ENCODE measurements at regions not wholly inside any gene's neighbourhood (a gene's known extent, or its start where the extent isn't known, plus 50 kb on each side); places are given as distances from the start of the nearest gene placed in this dataset.

- Histone ChIP-seq H3K9me3 (ENCODE audit: insufficient read depth, low read length) (no peaks in the 10 kb centered on the region; the same call in 1 of the 2 replicates), H3K36me3 (ENCODE audit: insufficient read depth, insufficient read length, low read length) (no peaks in the 10 kb centered on the region), H3K4me3 (ENCODE audit: insufficient read length, low read depth) (no peak overlapping the region), H3K9ac (ENCODE audit: insufficient read length, low read depth) (no peak overlapping the region), H3K27me3 (ENCODE audit: insufficient read depth, insufficient read length) (no peaks in the 10 kb centered on the region), H3K4me1 (ENCODE audit: insufficient read depth, insufficient read length) (no peaks in the 10 kb centered on the region)
- DNase-seq (ENCODE audit: low read depth, low spot score), result no peak
- TF ChIP-seq SUZ12 (IDR thresholded peaks at IDR 0.05; ENCODE audit: extremely low read depth, insufficient read depth, insufficient read length) (no peak), ZNF274 (IDR thresholded peaks at IDR 0.05; ENCODE audit: low read depth, low read length) (no peak), YY1 (IDR thresholded peaks at IDR 0.05; ENCODE audit: insufficient read depth, insufficient read length) (no peak)
Measured at GRCh38 chr13:44271031-44271455, 102.6 kb upstream of the SERP2 start.

DNA sequence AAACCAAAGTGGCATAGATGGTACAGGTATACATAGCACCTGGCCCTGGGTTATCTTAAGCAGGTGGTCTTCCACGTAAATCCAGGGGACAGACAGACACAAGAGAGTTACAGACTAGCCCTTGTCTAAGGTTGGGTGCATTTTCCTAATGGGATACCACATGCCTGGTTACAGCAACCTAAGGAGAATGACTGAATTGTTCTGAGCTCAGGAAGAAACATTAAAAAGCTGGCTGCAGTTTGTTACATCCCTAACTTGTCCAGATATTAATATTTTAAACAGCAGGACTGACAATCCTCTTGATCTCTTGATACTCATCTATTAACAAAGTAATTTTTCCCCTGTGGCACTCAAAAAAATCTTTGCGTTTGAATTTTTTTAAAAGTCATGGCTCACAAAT, 102.2 kb upstream of the SERP2 start:
- no peaks in the 10 kb centered on the region; the same call in 1 of the 2 replicates for H3K9me3 ChIP-seq (ENCODE audit: insufficient read depth, low read length)
- no peak overlapping the region for H3K4me3 ChIP-seq (ENCODE audit: insufficient read length, low read depth)
- no peaks in the 10 kb centered on the region for H3K36me3 ChIP-seq (ENCODE audit: insufficient read depth, insufficient read length, low read length)
- H3K9ac ChIP-seq (ENCODE audit: insufficient read length, low read depth), result no peak overlapping the region
- no peak for DNase-seq (ENCODE audit: low read depth, low spot score)
- TF ChIP-seq YY1 (IDR thresholded peaks at IDR 0.05; ENCODE audit: insufficient read depth, insufficient read length) (no peak), SUZ12 (IDR thresholded peaks at IDR 0.05; ENCODE audit: extremely low read depth, insufficient read depth, insufficient read length) (no peak), ZNF274 (IDR thresholded peaks at IDR 0.05; ENCODE audit: low read depth, low read length) (no peak)
- no peaks in the 10 kb centered on the region for H3K4me1 ChIP-seq (ENCODE audit: insufficient read depth, insufficient read length)
- no peaks in the 10 kb centered on the region for H3K27me3 ChIP-seq (ENCODE audit: insufficient read depth, insufficient read length)

DNA sequence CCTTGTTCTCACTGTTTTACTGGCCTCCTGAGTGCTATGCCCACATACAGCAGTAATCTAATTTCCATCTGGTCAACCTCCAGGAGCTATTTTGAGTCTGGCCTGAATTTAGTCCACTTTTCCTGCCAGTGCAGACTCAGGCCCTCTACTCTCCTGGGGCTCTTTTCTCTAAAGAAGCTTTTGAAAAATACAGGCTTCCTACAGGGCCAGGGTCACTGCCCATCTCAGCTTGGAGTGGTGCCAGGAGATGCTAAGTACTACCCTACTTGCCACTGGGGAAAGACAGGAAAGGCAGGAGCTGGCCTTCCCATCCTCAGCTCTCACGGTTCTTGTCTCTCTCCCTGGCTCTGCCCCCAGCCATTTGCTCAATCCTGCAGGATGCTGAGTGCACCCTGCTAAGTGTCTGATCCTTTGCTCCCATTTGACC, 101.7 kb upstream of the SERP2 start:
- no peak overlapping the region for H3K9ac ChIP-seq (ENCODE audit: insufficient read length, low read depth)
- no peak for TF ChIP-seq SUZ12 (IDR thresholded peaks at IDR 0.05; ENCODE audit: extremely low read depth, insufficient read depth, insufficient read length)
- no peak for TF ChIP-seq ZNF274 (IDR thresholded peaks at IDR 0.05; ENCODE audit: low read depth, low read length)
- TF ChIP-seq YY1 (IDR thresholded peaks at IDR 0.05; ENCODE audit: insufficient read depth, insufficient read length), result no peak
- H3K36me3 ChIP-seq (ENCODE audit: insufficient read depth, insufficient read length, low read length), result no peaks in the 10 kb centered on the region
- H3K4me3 ChIP-seq (ENCODE audit: insufficient read length, low read depth), result no peak overlapping the region
- no peaks in the 10 kb centered on the region; the same call in 1 of the 2 replicates for H3K9me3 ChIP-seq (ENCODE audit: insufficient read depth, low read length)
- H3K27me3 ChIP-seq (ENCODE audit: insufficient read depth, insufficient read length), result no peaks in the 10 kb centered on the region
- H3K4me1 ChIP-seq (ENCODE audit: insufficient read depth, insufficient read length), result no peaks in the 10 kb centered on the region
- DNase-seq (ENCODE audit: low read depth, low spot score), result no peak

GRCh38 chr13:44272692-44273091, 100.9 kb upstream of the SERP2 start:
- no peaks in the 10 kb centered on the region for H3K4me1 ChIP-seq (ENCODE audit: insufficient read depth, insufficient read length)

GRCh38 chr13:44273216-44273615, 100.4 kb upstream of the SERP2 start:
- DNase-seq (ENCODE audit: low read depth, low spot score), result no peak
- no peak for TF ChIP-seq ZNF274 (IDR thresholded peaks at IDR 0.05; ENCODE audit: low read depth, low read length)
- no peak for TF ChIP-seq YY1 (IDR thresholded peaks at IDR 0.05; ENCODE audit: insufficient read depth, insufficient read length)
- TF ChIP-seq SUZ12 (IDR thresholded peaks at IDR 0.05; ENCODE audit: extremely low read depth, insufficient read depth, insufficient read length), result no peak
- Histone ChIP-seq H3K4me3 (ENCODE audit: insufficient read length, low read depth) (no peak overlapping the region), H3K36me3 (ENCODE audit: insufficient read depth, insufficient read length, low read length) (no peaks in the 10 kb centered on the region), H3K9me3 (ENCODE audit: insufficient read depth, low read length) (no peaks in the 10 kb centered on the region), H3K9ac (ENCODE audit: insufficient read length, low read depth) (no peak overlapping the region), H3K4me1 (ENCODE audit: insufficient read depth, insufficient read length) (no peaks in the 10 kb centered on the region), H3K27me3 (ENCODE audit: insufficient read depth, insufficient read length) (no peaks in the 10 kb centered on the region)

More at GRCh38 chr13:44272692-44273091, 100.9 kb upstream of the SERP2 start:
- H3K9ac ChIP-seq (ENCODE audit: insufficient read length, low read depth), result no peak overlapping the region
- H3K4me3 ChIP-seq (ENCODE audit: insufficient read length, low read depth), result no peak overlapping the region
- H3K36me3 ChIP-seq (ENCODE audit: insufficient read depth, insufficient read length, low read length), result no peaks in the 10 kb centered on the region
- H3K9me3 ChIP-seq (ENCODE audit: insufficient read depth, low read length), result no peaks in the 10 kb centered on the region
- no peak for DNase-seq (ENCODE audit: low read depth, low spot score)
- TF ChIP-seq SUZ12 (IDR thresholded peaks at IDR 0.05; ENCODE audit: extremely low read depth, insufficient read depth, insufficient read length) (no peak), ZNF274 (IDR thresholded peaks at IDR 0.05; ENCODE audit: low read depth, low read length) (no peak), YY1 (IDR thresholded peaks at IDR 0.05; ENCODE audit: insufficient read depth, insufficient read length) (no peak)
- H3K27me3 ChIP-seq (ENCODE audit: insufficient read depth, insufficient read length), result no peaks in the 10 kb centered on the region

DNA sequence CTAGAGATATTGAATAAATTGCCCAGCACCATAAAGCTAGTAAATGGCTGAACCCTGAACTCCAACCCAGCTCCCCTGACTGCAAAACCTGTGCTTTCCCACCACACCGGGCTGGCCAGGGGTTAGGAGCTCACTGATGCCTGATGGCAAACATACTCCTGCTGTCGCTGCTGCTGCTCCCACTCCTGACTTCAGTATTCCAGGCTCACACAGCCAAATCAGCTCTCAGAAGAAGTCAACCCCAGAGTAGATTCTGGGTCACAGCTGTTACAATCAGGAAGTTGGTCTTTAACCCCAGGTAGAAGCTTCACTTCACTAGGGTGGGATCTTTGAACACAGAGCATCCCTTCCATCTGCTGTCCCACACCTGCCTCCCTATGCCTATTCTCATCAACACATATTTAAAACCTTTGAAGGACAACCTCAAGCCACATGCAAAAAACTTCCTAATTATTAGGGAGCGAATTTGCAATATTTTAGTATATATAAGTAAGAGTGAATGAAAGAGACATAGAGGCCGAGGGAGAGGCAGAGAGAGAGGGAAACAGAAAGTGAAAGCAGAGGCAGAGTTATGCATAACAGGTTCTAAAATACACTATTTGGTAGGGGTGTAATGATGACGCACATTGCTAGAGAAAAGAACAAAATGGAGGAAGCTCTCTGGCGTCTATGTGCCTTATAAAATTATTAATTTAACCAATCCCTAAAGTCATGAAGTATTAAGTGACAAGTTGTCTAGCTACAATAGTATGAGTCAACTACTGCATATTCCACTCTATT, 99.4 kb upstream of the SERP2 start:
- no peak for DNase-seq (ENCODE audit: low read depth, low spot score)
- Histone ChIP-seq H3K9me3 (ENCODE audit: insufficient read depth, low read length) (no peaks in the 10 kb centered on the region), H3K4me3 (ENCODE audit: insufficient read length, low read depth) (no peak overlapping the region), H3K4me1 (ENCODE audit: insufficient read depth, insufficient read length) (no peaks in the 10 kb centered on the region), H3K27me3 (ENCODE audit: insufficient read depth, insufficient read length) (no peaks in the 10 kb centered on the region), H3K9ac (ENCODE audit: insufficient read length, low read depth) (no peak overlapping the region), H3K36me3 (ENCODE audit: insufficient read depth, insufficient read length, low read length) (no peaks in the 10 kb centered on the region)
- TF ChIP-seq ZNF274 (IDR thresholded peaks at IDR 0.05; ENCODE audit: low read depth, low read length) (no peak), YY1 (IDR thresholded peaks at IDR 0.05; ENCODE audit: insufficient read depth, insufficient read length) (no peak), SUZ12 (IDR thresholded peaks at IDR 0.05; ENCODE audit: extremely low read depth, insufficient read depth, insufficient read length) (no peak)

DNA sequence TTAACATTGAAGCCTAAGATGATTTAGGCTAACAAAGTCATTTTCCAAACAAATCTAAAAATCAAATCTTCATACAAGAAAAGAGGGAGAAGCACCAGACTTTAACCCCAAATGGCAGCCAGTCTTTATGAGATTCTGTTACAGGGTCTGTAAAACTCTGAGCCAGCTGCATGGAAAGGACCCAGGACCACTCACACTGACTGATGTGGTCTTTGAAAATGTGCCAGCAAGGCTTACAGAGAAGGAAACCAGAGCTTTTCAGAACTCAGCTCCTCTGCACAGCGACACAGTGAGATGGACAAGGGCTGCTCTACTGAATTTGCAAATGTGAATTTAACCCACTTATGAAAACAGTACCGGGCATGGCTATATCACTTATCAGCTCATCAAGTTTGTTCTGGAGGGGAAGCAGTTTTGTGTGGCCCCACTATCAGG, 98.8 kb upstream of the SERP2 start:
- H3K4me3 ChIP-seq (ENCODE audit: insufficient read length, low read depth), result no peak overlapping the region
- no peaks in the 10 kb centered on the region for H3K4me1 ChIP-seq (ENCODE audit: insufficient read depth, insufficient read length)
- H3K9ac ChIP-seq (ENCODE audit: insufficient read length, low read depth), result no peak overlapping the region

More for the DNA sequence above, 98.8 kb upstream of the SERP2 start:
- Histone ChIP-seq H3K36me3 (ENCODE audit: insufficient read depth, insufficient read length, low read length) (no peaks in the 10 kb centered on the region), H3K9me3 (ENCODE audit: insufficient read depth, low read length) (no peaks in the 10 kb centered on the region), H3K27me3 (ENCODE audit: insufficient read depth, insufficient read length) (no peaks in the 10 kb centered on the region)
- no peak for TF ChIP-seq YY1 (IDR thresholded peaks at IDR 0.05; ENCODE audit: insufficient read depth, insufficient read length)
- TF ChIP-seq ZNF274 (IDR thresholded peaks at IDR 0.05; ENCODE audit: low read depth, low read length), result no peak
- TF ChIP-seq SUZ12 (IDR thresholded peaks at IDR 0.05; ENCODE audit: extremely low read depth, insufficient read depth, insufficient read length), result no peak
- no peak for DNase-seq (ENCODE audit: low read depth, low spot score)
